Mesendoderm (in vitro differentiated cells): ENCODE measurements at regions not wholly inside any gene's neighbourhood (a gene's known extent, or its start where the extent isn't known, plus 50 kb on each side); places are given as distances from the start of the nearest gene placed in this dataset.

Source experiments
- DNase-seq: peaks from one replicate; pipeline ENCODE4 v3.0.0; 2013
- H2AK5ac ChIP-seq: 2 replicates; pipeline ENCODE4 v1.6.1; 2013; ENCODE audit warnings: low read length, inconsistent platforms
- H2BK120ac ChIP-seq: 2 replicates; pipeline ENCODE4 v1.6.1; 2013; ENCODE audit warnings: low read depth, mild to moderate bottlenecking, low read length, moderate library complexity, mixed read lengths
- H2BK15ac ChIP-seq: replicated peaks from 2 replicates; pipeline ENCODE4 v1.6.1; 2013; ENCODE audit warnings: low read depth, mild to moderate bottlenecking, moderate library complexity
- H2BK5ac ChIP-seq: 2 replicates; pipeline ENCODE4 v1.6.1; 2013; ENCODE audit warnings: low read length, inconsistent platforms
- H3K18ac ChIP-seq: 2 replicates; pipeline ENCODE4 v1.6.1; 2013; ENCODE audit warnings: mild to moderate bottlenecking, low read length, mixed read lengths
- H3K23ac ChIP-seq: one replicate; pipeline ENCODE4 v1.6.1; 2013; ENCODE audit warnings: low read length
- H3K27ac ChIP-seq: 2 replicates; pipeline ENCODE4 v1.5.1; 2013; ENCODE audit warnings: low read depth, mild to moderate bottlenecking, inconsistent platforms, low read length, moderate library complexity
- H3K27me3 ChIP-seq: 2 replicates; pipeline ENCODE4 v1.6.1; 2013; ENCODE audit warnings: low read length, control low read depth, mild to moderate bottlenecking, inconsistent platforms; ENCODE audit not compliant: insufficient read depth, poor library complexity
- H3K36me3 ChIP-seq: 2 replicates; pipeline ENCODE4 v1.6.1; 2013; ENCODE audit warnings: low read length, inconsistent platforms; ENCODE audit not compliant: control insufficient read depth, insufficient read depth
- H3K4ac ChIP-seq: one replicate; pipeline ENCODE4 v1.6.1; 2013; ENCODE audit warnings: low read depth, mild to moderate bottlenecking, low read length, moderate library complexity
- H3K4me1 ChIP-seq: 2 replicates; pipeline ENCODE4 v1.6.1; 2013; ENCODE audit warnings: low read depth, low read length, inconsistent platforms; ENCODE audit not compliant: control insufficient read depth
- H3K4me2 ChIP-seq: 2 replicates; pipeline ENCODE4 v1.6.1; 2013; ENCODE audit warnings: low read length
- H3K4me3 ChIP-seq: 2 replicates; pipeline ENCODE4 v1.5.1; 2013; ENCODE audit warnings: mild to moderate bottlenecking, low read length
- H3K56ac ChIP-seq: one replicate; pipeline ENCODE4 v1.6.1; 2013; ENCODE audit warnings: low read length
- H3K79me1 ChIP-seq: 2 replicates; pipeline ENCODE4 v1.6.1; 2013; ENCODE audit warnings: low read length, inconsistent platforms
- H3K79me2 ChIP-seq: 2 replicates; pipeline ENCODE4 v1.6.1; 2013; ENCODE audit warnings: mild to moderate bottlenecking, low read length; ENCODE audit not compliant: control insufficient read depth, insufficient read depth
- H3K9ac ChIP-seq: 2 replicates; pipeline ENCODE4 v1.6.1; 2013; ENCODE audit warnings: low read length, inconsistent platforms
- H4K5ac ChIP-seq: one replicate; pipeline ENCODE4 v1.6.1; 2013; ENCODE audit warnings: low read length
- H4K8ac ChIP-seq: one replicate; pipeline ENCODE4 v1.6.1; 2013; ENCODE audit warnings: low read depth, mild to moderate bottlenecking, control low read depth, low read length, moderate library complexity
- WGBS: extraction: QIAGEN DNeasy Blood & Tissue Kit; methylation state at CpG from one replicate; pipeline ENCODE4 v1.1.7; 2013; ENCODE audit warnings: low lambda C conversion rate, missing lambda C conversion rate; ENCODE audit not compliant: insufficient coverage; ENCODE audit errors: extremely low coverage; 5-methylcytosine and 5-hydroxymethylcytosine counted together

DNA sequence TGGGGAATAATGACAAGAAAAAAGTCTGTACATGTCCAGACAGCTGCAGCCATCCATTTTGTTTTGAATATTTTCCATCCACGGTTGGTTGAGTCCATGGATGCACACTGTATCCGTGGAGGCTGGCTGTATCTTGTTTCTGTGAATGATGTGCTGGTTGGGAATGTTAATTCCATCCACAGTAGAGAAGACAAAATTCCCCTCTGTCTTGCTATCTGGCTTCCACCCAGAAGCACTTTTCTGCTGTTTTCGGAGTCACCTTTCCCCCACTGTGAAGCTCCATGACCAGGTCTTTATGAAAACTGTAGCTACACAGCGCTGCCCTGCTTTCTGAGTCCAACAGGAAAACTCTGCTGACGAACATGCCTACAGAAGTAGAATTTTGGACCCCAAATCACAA lies 122.3 kb downstream of the HRH4 start:
- H3K4me1 ChIP-seq: no peaks in the 10 kb centered on the region
- H3K23ac ChIP-seq: no peak overlapping the region
- H2BK15ac ChIP-seq: no peak overlapping the region
- H2AK5ac ChIP-seq: no peak overlapping the region
- H3K36me3 ChIP-seq: no peaks in the 10 kb centered on the region
- no peak overlapping the region for H3K56ac ChIP-seq
- no peak overlapping the region for H2BK5ac ChIP-seq
- no CpG with 5 or more reads among the region's 5 CpGs for WGBS
- H3K9ac ChIP-seq: no peak overlapping the region
- no peak overlapping the region for H3K4me2 ChIP-seq
- H3K27ac ChIP-seq: no peak overlapping the region
- H3K79me1 ChIP-seq: no peaks in the 10 kb centered on the region
- no peak overlapping the region for H2BK120ac ChIP-seq
- no peak overlapping the region for H4K8ac ChIP-seq
- H4K5ac ChIP-seq: no peak overlapping the region
- H3K18ac ChIP-seq: no peak overlapping the region
- H3K4ac ChIP-seq: no peak overlapping the region
- H3K27me3 ChIP-seq: no peaks in the 10 kb centered on the region
- H3K79me2 ChIP-seq: no peaks in the 10 kb centered on the region
- no peak for DNase-seq
- H3K4me3 ChIP-seq: no peak overlapping the region

DNA sequence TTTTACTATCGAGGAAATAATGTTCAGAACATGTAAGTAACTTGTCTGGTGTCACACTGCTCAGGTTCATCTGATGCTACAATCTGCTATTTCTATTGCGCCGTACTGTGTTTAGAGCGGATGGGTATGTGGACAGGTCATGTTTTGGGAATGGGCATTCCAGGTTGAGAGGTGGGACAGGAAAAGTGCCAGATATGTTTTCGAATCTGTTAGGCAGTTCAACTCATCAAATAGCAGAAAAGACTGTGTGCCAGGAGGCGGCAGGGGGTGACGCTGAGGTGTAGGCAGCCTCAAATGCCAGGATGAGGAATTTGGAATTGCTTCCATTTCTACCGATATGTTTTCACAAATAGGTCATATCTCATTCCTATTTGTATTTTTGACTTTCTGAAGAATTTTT lies 123.8 kb downstream of the HRH4 start:
- Histone ChIP-seq H3K56ac (no peak overlapping the region), H3K4me3 (no peak overlapping the region), H3K9ac (no peak overlapping the region), H4K8ac (no peak overlapping the region), H3K36me3 (no peaks in the 10 kb centered on the region), H3K4me2 (no peak overlapping the region), H2BK5ac (no peak overlapping the region), H3K27me3 (no peaks in the 10 kb centered on the region), H2AK5ac (no peak overlapping the region), H3K4me1 (no peaks in the 10 kb centered on the region), H2BK120ac (no peak overlapping the region), H4K5ac (no peak overlapping the region), H3K4ac (no peak overlapping the region), H3K23ac (no peak overlapping the region), H2BK15ac (no peak overlapping the region), H3K79me2 (no peaks in the 10 kb centered on the region), H3K18ac (no peak overlapping the region), H3K27ac (no peak overlapping the region), H3K79me1 (no peaks in the 10 kb centered on the region)
- WGBS: no CpG with 5 or more reads among the region's 8 CpGs
- no peak for DNase-seq

DNA sequence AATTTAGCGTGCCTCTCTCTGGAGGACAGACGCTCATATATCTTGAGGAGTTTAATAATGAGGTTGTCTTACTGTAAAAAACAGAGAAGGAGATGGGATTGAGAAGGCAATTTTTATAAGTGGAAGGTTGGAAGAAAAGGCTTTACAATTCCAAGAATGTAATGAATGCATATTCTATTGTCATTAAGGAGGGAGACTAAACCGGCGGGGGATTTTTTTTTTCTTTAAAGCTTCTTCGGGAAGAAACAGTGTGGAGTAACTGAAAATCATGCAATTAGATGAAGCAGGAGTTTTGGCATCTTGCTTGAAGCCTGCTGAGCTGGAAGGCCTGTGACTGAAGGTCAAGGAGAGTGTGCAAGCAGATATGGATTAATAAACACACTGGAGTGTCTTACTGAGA lies 124.4 kb downstream of the HRH4 start:
- Histone ChIP-seq H4K5ac (no peak overlapping the region), H3K27me3 (no peaks in the 10 kb centered on the region), H3K4me3 (no peak overlapping the region), H3K36me3 (no peaks in the 10 kb centered on the region), H2BK5ac (no peak overlapping the region), H3K79me1 (no peaks in the 10 kb centered on the region), H3K9ac (no peak overlapping the region), H3K23ac (no peak overlapping the region), H3K56ac (no peak overlapping the region), H3K4me1 (no peaks in the 10 kb centered on the region), H2BK120ac (no peak overlapping the region), H3K4ac (no peak overlapping the region), H3K18ac (no peak overlapping the region), H2AK5ac (no peak overlapping the region), H3K79me2 (no peaks in the 10 kb centered on the region), H2BK15ac (no peak overlapping the region), H3K4me2 (no peak overlapping the region), H4K8ac (no peak overlapping the region), H3K27ac (no peak overlapping the region)
- no CpG with 5 or more reads among the region's 5 CpGs for WGBS
- DNase-seq: peak; percentile 34

DNA sequence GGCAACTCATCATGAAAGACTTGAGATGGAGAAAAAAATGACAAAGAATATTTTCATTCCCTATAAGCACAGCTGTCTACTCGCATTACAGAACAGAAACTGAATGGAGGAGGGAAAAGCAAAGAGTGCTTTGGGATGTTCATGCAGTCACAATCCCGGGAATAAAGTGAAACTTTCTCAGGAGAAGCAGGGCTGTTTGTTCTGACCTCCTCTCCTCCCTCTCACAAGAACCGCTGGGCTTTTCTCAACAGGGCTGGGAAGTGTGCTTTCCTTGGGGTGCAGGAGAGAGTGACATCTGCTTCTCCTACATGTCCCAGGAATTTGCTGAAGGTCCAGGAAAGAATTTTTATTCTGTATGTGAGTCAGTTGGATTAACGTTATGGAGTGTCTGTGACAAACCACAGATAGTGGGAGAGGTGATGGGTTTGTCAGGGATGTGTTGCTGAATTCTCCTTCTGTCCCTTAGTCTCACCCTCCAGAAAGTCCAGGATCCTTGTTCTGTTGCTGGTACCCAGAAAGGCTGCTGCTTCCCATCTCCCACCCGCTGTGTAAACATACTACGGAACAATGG lies 125.6 kb downstream of the HRH4 start:
- no peak overlapping the region for H2BK120ac ChIP-seq
- H2BK15ac ChIP-seq: no peak overlapping the region
- H3K56ac ChIP-seq: no peak overlapping the region
- no peak overlapping the region for H3K9ac ChIP-seq
- no peak overlapping the region for H4K5ac ChIP-seq
- no peak overlapping the region for H3K4me3 ChIP-seq
- no peaks in the 10 kb centered on the region for H3K4me1 ChIP-seq
- no peak overlapping the region for H3K4me2 ChIP-seq
- no peak overlapping the region for H3K23ac ChIP-seq
- H3K36me3 ChIP-seq: no peaks in the 10 kb centered on the region
- no peak overlapping the region for H4K8ac ChIP-seq
- no peak overlapping the region for H3K18ac ChIP-seq
- no peak overlapping the region for H3K4ac ChIP-seq
- no peak overlapping the region for H3K27ac ChIP-seq
- H2AK5ac ChIP-seq: no peak overlapping the region
- DNase-seq: no peak
- WGBS: no CpG with 5 or more reads among the region's 6 CpGs
- H3K79me1 ChIP-seq: no peaks in the 10 kb centered on the region
- no peak overlapping the region for H2BK5ac ChIP-seq
- H3K79me2 ChIP-seq: no peaks in the 10 kb centered on the region
- no peaks in the 10 kb centered on the region for H3K27me3 ChIP-seq

DNA sequence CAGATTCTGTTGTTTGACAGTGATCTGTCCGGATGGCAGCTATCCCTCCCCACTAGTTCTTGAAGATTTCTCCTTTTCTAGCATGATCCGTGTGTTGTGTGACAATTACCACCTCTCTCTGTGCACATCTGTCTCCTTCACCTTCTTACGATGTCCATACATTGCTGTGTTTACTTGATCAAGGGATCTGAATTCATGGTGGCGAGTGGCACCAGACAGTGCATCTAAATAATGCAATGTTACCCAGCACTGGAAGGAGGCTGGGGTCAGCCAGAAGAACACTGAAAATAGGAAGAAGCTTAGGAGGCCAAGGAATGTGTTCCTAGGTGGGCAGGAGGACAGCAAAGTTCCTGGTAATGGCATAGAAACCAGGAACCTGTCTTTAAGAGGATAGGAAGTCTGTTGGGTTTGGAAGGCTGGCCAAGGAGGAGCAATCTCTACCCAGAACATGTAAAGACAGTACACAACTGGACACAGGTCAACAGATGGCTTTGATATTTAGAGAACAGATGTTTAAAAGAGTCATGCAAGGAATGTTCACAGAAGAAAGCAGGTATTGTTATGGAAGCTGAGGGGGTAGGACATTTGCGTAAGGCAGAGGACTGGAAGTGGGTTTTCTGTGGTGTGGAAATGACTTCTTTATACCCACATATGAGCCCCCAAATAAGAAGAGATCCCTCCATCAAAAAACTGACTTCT lies 126.4 kb downstream of the HRH4 start:
- no peak for DNase-seq
- Histone ChIP-seq H2AK5ac (no peak overlapping the region), H3K27ac (no peak overlapping the region), H4K5ac (no peak overlapping the region), H2BK120ac (no peak overlapping the region), H3K4ac (no peak overlapping the region), H3K18ac (no peak overlapping the region), H3K79me2 (no peaks in the 10 kb centered on the region), H3K9ac (no peak overlapping the region), H3K4me1 (no peaks in the 10 kb centered on the region), H3K56ac (no peak overlapping the region), H4K8ac (no peak overlapping the region), H2BK5ac (no peak overlapping the region), H3K4me2 (no peak overlapping the region), H2BK15ac (no peak overlapping the region), H3K23ac (no peak overlapping the region), H3K36me3 (no peaks in the 10 kb centered on the region), H3K27me3 (no peaks in the 10 kb centered on the region), H3K79me1 (no peaks in the 10 kb centered on the region), H3K4me3 (no peak overlapping the region)
- WGBS: no CpG with 5 or more reads among the region's 5 CpGs

DNA sequence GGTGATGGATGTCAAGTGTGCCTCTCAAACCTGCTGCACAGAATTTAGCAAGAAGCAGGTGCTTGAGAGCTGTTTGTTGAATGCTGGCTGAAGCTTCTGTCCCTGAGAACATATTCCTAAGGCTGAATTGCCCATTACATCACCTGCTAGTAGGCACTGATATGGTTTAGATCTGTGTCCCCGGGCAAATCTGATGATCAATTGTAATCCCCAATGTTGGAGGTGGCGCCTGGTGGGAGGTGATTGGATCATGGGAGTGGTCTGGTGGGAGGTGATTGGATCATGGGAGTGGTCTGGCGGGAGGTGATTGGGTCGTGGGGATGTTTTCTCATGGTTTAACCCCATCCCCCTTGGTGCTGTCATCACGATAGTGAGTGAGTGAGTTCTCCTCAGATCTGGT lies 128.0 kb downstream of the HRH4 start:
- no CpG with 5 or more reads among the region's 5 CpGs for WGBS
- Histone ChIP-seq H3K4me1 (no peaks in the 10 kb centered on the region), H3K4me2 (no peak overlapping the region), H3K79me2 (no peaks in the 10 kb centered on the region), H3K27ac (no peak overlapping the region), H3K23ac (no peak overlapping the region), H3K36me3 (no peaks in the 10 kb centered on the region), H3K4ac (no peak overlapping the region), H3K18ac (no peak overlapping the region), H3K79me1 (no peaks in the 10 kb centered on the region), H4K8ac (no peak overlapping the region), H2AK5ac (no peak overlapping the region), H3K4me3 (no peak overlapping the region), H3K56ac (no peak overlapping the region), H3K27me3 (no peaks in the 10 kb centered on the region), H3K9ac (no peak overlapping the region), H2BK5ac (no peak overlapping the region), H2BK15ac (no peak overlapping the region), H2BK120ac (no peak overlapping the region), H4K5ac (no peak overlapping the region)
- DNase-seq: no peak
